ENCODE measurements at regions not wholly inside any gene's neighbourhood (a gene's known extent, or its start where the extent isn't known, plus 50 kb on each side); places are given as distances from the start of the nearest gene placed in this dataset.
A peak's percentile ranks its signal among the peaks of the same experiment; 100 is the strongest.

DNA sequence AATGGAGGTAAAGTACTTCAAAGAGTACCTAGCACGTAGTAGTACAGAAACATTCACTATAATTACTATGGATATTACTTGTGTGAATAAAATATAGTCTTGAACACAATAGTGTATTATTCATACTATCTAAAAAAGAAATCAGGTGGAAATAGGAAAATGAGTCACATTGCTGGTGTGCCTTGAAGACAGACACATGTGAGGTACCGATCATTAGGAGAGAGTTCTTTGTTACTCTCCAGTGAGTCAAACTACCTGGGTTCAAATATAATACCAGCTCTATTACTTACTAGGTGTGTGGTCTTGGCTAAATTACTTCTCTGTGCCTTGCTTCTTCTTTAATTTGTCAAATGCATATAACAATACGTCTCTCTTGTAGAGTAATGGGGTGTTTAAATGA, 50.8 kb upstream of the BEND6 start:
- no peak for DNase-seq (ENCODE audit: low read depth)
- H3K4me1 ChIP-seq (ENCODE audit: control insufficient read depth, insufficient read depth, low read length) = peaks cover 19% of the 10 kb centered on the region
- H3K9me3 ChIP-seq (ENCODE audit: control insufficient read depth, low read length) = no peaks in the 10 kb centered on the region
- no peaks in the 10 kb centered on the region for H3K27me3 ChIP-seq (replicated peaks; ENCODE audit: control insufficient read depth, insufficient read depth, low read length)
- no peak overlapping the region for H3K4me3 ChIP-seq (ENCODE audit: low read length)
- no peak overlapping the region for H3K9ac ChIP-seq (ENCODE audit: low read length)
- H3K36me3 ChIP-seq (ENCODE audit: control insufficient read depth, insufficient read depth, low read length, severe bottlenecking) = no peaks in the 10 kb centered on the region

DNA sequence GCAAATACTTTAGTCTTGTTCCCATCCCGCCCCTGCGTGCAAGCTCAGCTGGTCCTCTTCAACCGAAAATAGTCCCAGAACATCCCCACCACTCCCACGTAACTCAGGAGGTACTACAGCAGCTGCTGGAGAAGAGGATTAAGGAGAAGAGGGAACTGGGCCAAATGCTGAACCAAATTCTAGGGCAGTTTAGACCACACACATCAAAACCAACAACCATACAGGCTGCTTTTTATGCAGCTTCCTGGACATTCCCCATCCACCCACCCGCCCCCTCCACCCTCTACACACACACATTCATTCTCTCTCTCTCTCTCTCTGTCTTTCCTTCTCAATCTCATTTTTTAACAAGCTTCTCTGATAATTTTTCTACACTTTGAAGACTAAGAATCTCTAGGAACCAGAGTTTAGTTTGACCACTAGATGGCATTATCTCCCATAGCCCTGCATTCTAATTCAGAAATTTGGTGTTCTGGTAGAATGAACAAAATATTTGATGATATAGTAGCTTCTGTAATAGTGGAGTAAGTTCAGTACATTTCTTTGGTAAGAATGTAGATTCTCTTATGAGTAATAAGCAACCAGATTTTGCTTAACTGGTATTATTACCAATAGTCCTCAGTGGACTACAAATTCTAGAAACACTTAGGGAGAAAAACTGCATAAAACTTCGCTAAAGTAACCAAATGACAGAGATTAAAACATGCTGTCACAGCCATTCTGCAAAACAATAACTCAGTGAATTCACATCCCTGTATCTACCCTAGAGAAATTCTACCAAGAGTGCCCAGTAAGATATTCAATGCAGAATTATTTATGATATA, 52.1 kb upstream of the BEND6 start:
- Histone ChIP-seq H3K4me3 (ENCODE audit: low read length) (peak overlapping the region; percentile 70), H3K4me1 (ENCODE audit: control insufficient read depth, insufficient read depth, low read length) (peaks cover 22% of the 10 kb centered on the region), H3K36me3 (ENCODE audit: control insufficient read depth, insufficient read depth, low read length, severe bottlenecking) (peaks cover 4% of the 10 kb centered on the region), H3K9ac (ENCODE audit: low read length) (peak overlapping the region; percentile 50), H3K9me3 (ENCODE audit: control insufficient read depth, low read length) (no peaks in the 10 kb centered on the region), H3K27me3 (replicated peaks; ENCODE audit: control insufficient read depth, insufficient read depth, low read length) (no peaks in the 10 kb centered on the region)
- peak; percentile 86 for DNase-seq (ENCODE audit: low read depth)

DNA sequence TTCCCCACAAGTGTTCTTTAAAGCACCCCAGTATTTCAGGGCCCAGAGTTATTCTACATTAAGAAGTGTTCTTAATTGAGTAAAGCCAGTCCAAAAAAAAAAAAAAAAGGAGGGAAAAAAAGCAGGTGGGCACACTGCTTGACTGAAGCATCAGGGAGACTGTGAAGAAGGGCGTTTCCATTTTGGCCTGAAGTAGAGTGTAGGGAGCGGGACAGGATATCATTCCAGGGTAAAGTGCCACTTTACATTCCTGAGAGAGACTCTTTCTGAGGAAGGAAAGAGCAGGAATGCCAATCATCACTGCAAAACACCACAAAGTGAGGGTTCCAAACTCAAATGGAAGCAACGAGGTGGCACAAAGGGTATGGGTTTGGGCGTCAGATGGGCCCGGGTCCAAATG, 54.1 kb upstream of the BEND6 start:
- DNase-seq (ENCODE audit: low read depth) = no peak
- Histone ChIP-seq H3K27me3 (replicated peaks; ENCODE audit: control insufficient read depth, insufficient read depth, low read length) (no peaks in the 10 kb centered on the region), H3K9me3 (ENCODE audit: control insufficient read depth, low read length) (no peaks in the 10 kb centered on the region), H3K4me3 (ENCODE audit: low read length) (no peak overlapping the region), H3K4me1 (ENCODE audit: control insufficient read depth, insufficient read depth, low read length) (peaks cover 22% of the 10 kb centered on the region), H3K36me3 (ENCODE audit: control insufficient read depth, insufficient read depth, low read length, severe bottlenecking) (peaks cover 4% of the 10 kb centered on the region), H3K9ac (ENCODE audit: low read length) (no peak overlapping the region)

DNA sequence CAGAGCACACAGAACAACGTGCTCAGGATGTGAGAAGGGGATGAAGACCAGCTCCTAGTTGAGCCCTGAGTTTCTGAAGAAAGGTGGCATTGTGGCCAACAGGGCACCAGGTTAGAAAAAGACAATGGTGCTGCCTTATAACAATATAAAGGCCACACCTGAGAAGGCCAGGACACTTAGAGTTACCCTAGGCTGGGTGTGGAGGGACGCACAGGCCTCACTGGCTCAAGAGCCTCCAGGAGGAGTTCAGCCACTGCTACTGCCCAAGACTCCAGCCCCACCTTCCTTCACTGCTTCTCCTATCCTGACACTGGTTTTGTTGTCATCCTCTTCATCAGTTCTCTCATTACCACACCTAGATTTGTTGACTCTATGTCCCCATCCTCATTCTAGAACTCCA, 55.2 kb upstream of the BEND6 start:
- Histone ChIP-seq H3K27me3 (replicated peaks; ENCODE audit: control insufficient read depth, insufficient read depth, low read length) (no peaks in the 10 kb centered on the region), H3K4me3 (ENCODE audit: low read length) (no peak overlapping the region), H3K36me3 (ENCODE audit: control insufficient read depth, insufficient read depth, low read length, severe bottlenecking) (peaks cover 4% of the 10 kb centered on the region), H3K9me3 (ENCODE audit: control insufficient read depth, low read length) (no peaks in the 10 kb centered on the region), H3K9ac (ENCODE audit: low read length) (no peak overlapping the region), H3K4me1 (ENCODE audit: control insufficient read depth, insufficient read depth, low read length) (peaks cover 22% of the 10 kb centered on the region)
- DNase-seq (ENCODE audit: low read depth) = no peak

GRCh38 chr6:56899311-56899710, 55.6 kb upstream of the BEND6 start:
- peaks cover 22% of the 10 kb centered on the region for H3K4me1 ChIP-seq (ENCODE audit: control insufficient read depth, insufficient read depth, low read length)
- H3K36me3 ChIP-seq (ENCODE audit: control insufficient read depth, insufficient read depth, low read length, severe bottlenecking) = peaks cover 4% of the 10 kb centered on the region
- no peak overlapping the region for H3K9ac ChIP-seq (ENCODE audit: low read length)
- DNase-seq (ENCODE audit: low read depth) = peak; percentile 74
- no peak overlapping the region for H3K4me3 ChIP-seq (ENCODE audit: low read length)
- no peaks in the 10 kb centered on the region for H3K27me3 ChIP-seq (replicated peaks; ENCODE audit: control insufficient read depth, insufficient read depth, low read length)
- no peaks in the 10 kb centered on the region for H3K9me3 ChIP-seq (ENCODE audit: control insufficient read depth, low read length)

DNA sequence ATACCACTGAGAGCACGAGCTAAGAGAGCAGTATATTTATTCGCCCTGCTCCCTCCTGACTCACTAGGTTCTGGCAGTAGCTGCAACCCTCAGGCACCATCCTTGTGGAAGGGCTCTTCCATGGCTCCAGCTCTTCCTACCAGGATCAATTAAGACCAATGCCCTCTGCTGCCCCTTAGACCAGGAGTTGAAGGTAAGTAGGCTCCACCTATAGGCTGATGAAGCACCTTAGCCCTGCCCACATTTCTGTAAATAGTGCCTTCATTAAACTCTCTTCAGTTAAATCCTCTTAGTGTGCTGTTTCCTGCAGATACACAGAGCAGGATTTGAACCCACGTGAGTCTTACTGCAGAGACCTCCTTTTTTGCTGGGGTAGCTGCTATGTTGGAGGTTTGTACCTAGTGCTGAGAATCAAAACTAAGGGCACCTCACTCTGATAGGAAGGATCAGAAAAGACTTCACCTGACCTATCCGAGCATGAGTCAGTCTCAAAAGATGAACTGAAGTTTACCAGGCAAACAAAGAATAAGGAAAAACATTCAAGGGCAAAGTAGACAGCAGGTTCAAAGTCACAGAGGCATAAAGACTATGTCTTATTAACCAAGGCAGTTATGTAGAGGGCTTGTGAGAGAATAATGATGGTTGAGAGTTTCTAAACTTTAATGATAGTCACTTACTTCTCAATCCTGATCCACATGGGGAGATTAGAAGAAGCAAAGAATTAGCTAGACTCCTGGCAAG, 56.9 kb upstream of the BEND6 start:
- DNase-seq (ENCODE audit: low read depth) = no peak
- no peak overlapping the region for H3K9ac ChIP-seq (ENCODE audit: low read length)
- peaks cover 4% of the 10 kb centered on the region for H3K36me3 ChIP-seq (ENCODE audit: control insufficient read depth, insufficient read depth, low read length, severe bottlenecking)
- H3K4me1 ChIP-seq (ENCODE audit: control insufficient read depth, insufficient read depth, low read length) = peaks cover 22% of the 10 kb centered on the region
- no peaks in the 10 kb centered on the region for H3K9me3 ChIP-seq (ENCODE audit: control insufficient read depth, low read length)
- no peak overlapping the region for H3K4me3 ChIP-seq (ENCODE audit: low read length)
- no peaks in the 10 kb centered on the region for H3K27me3 ChIP-seq (replicated peaks; ENCODE audit: control insufficient read depth, insufficient read depth, low read length)

DNA sequence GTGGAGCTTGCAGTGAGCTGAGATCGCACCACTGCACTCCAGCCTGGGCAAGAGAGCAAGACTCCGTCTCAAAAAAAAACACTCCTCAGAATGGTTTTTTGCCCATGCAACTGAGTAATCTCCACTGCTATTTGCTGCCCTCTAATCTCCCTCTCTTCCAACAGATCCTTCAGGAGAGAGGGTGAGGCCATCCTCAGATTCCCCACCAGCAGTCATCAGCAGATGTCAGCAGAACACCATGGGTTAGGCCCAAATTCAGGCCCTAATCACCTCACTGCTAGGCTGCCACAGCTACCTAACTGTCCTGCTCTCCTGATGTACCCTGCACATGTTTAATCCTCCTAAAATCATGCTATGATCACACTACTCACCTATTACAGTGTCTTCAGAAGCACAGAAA, 63.2 kb upstream of the BEND6 start:
- H3K36me3 ChIP-seq (ENCODE audit: control insufficient read depth, insufficient read depth, low read length, severe bottlenecking) = no peaks in the 10 kb centered on the region
- no peaks in the 10 kb centered on the region for H3K27me3 ChIP-seq (replicated peaks; ENCODE audit: control insufficient read depth, insufficient read depth, low read length)
- DNase-seq (ENCODE audit: low read depth) = no peak
- no peak overlapping the region for H3K4me3 ChIP-seq (ENCODE audit: low read length)
- no peak overlapping the region for H3K9ac ChIP-seq (ENCODE audit: low read length)
- peaks cover 35% of the 10 kb centered on the region for H3K4me1 ChIP-seq (ENCODE audit: control insufficient read depth, insufficient read depth, low read length)
- H3K9me3 ChIP-seq (ENCODE audit: control insufficient read depth, low read length) = no peaks in the 10 kb centered on the region

DNA sequence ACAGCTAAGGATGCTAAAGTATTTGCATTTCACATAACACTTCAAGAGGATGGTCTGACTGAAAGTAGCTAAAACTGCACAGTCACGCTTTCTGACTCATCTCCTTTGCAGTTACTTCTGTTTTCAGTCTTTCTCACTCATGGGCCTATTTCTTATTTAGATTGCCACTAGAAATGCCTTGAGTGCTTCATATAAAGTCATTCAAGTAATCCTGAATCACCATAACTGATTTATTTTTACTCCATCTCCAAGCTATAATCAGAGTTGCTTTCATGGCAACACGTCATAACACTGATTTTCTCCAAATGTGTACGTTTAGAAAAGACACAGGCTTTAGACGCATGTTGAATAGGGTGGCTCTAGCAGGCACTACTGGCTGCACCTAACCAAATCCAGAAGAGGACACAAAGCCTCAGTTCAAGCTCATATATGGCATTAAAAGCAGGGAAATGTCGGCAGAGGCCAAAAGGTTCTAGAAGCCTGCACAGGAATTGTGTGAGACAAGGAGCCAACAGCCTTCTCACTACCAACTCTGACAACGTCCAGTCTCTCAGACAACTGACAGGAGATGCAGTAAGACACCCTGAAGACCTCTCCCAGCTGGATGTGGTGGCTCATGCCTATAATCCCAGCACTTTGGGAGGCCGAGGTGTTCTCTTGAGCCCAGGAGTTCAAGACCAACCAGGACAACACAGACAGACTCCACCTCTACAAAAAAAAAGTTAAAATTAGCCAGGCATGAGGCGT, 64.1 kb upstream of the BEND6 start:
- Histone ChIP-seq H3K9ac (ENCODE audit: low read length) (peak overlapping the region; percentile 70), H3K27me3 (replicated peaks; ENCODE audit: control insufficient read depth, insufficient read depth, low read length) (no peaks in the 10 kb centered on the region), H3K36me3 (ENCODE audit: control insufficient read depth, insufficient read depth, low read length, severe bottlenecking) (no peaks in the 10 kb centered on the region), H3K4me3 (ENCODE audit: low read length) (peak overlapping the region; percentile 24), H3K9me3 (ENCODE audit: control insufficient read depth, low read length) (no peaks in the 10 kb centered on the region), H3K4me1 (ENCODE audit: control insufficient read depth, insufficient read depth, low read length) (peaks cover 35% of the 10 kb centered on the region)
- DNase-seq (ENCODE audit: low read depth) = peak; percentile 90

DNA sequence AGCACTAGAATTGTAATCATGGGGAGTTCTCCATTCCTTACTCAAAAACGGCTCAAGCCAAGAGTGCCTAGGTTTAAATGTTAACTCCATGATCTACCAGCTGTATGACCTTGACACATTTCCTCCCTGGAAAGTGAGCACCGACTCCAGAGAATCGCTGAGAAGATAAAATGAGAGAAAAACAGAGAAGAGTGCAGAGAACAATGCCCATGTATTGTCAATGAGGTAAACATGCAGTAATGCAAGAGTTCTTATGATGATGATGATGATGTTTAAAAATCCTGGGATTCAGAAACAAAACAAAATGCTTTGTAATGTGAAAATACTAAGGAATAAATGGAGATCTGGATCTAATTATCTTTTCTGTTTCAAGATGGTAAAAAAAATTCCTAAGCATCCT, 64.8 kb upstream of the BEND6 start:
- Histone ChIP-seq H3K4me3 (ENCODE audit: low read length) (no peak overlapping the region), H3K9me3 (ENCODE audit: control insufficient read depth, low read length) (no peaks in the 10 kb centered on the region), H3K9ac (ENCODE audit: low read length) (peak overlapping the region; percentile 70), H3K36me3 (ENCODE audit: control insufficient read depth, insufficient read depth, low read length, severe bottlenecking) (no peaks in the 10 kb centered on the region), H3K27me3 (replicated peaks; ENCODE audit: control insufficient read depth, insufficient read depth, low read length) (no peaks in the 10 kb centered on the region), H3K4me1 (ENCODE audit: control insufficient read depth, insufficient read depth, low read length) (peaks cover 35% of the 10 kb centered on the region)
- peak; percentile 46 for DNase-seq (ENCODE audit: low read depth)

DNA sequence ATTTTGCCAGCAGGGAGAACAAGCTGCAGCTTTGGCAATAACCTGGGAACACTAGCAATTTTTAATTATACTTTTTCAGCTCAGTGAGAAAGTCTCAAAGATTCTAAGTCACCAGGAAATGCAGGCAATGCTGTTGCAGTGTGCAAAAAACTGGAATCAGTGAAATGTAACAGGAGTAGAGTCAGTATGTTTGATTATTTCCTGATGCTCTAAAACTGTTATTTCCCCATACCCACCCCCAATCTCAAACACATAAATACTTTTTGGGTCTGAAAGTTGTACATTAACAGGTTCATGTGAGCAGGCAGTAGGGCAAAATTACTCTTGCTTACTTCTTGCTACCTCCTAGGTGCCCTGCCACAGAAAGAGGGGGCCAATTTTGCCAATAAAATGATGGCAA, 65.4 kb upstream of the BEND6 start:
- peak; percentile 49 for DNase-seq (ENCODE audit: low read depth)
- Histone ChIP-seq H3K27me3 (replicated peaks; ENCODE audit: control insufficient read depth, insufficient read depth, low read length) (no peaks in the 10 kb centered on the region), H3K36me3 (ENCODE audit: control insufficient read depth, insufficient read depth, low read length, severe bottlenecking) (no peaks in the 10 kb centered on the region), H3K4me3 (ENCODE audit: low read length) (no peak overlapping the region), H3K4me1 (ENCODE audit: control insufficient read depth, insufficient read depth, low read length) (peaks cover 35% of the 10 kb centered on the region), H3K9me3 (ENCODE audit: control insufficient read depth, low read length) (no peaks in the 10 kb centered on the region), H3K9ac (ENCODE audit: low read length) (peak overlapping the region; percentile 70)

GRCh38 chr6:56888687-56889086, 66.2 kb upstream of the BEND6 start:
- Histone ChIP-seq H3K4me3 (ENCODE audit: low read length) (no peak overlapping the region), H3K27me3 (replicated peaks; ENCODE audit: control insufficient read depth, insufficient read depth, low read length) (no peaks in the 10 kb centered on the region), H3K9me3 (ENCODE audit: control insufficient read depth, low read length) (no peaks in the 10 kb centered on the region), H3K4me1 (ENCODE audit: control insufficient read depth, insufficient read depth, low read length) (peaks cover 35% of the 10 kb centered on the region), H3K36me3 (ENCODE audit: control insufficient read depth, insufficient read depth, low read length, severe bottlenecking) (no peaks in the 10 kb centered on the region), H3K9ac (ENCODE audit: low read length) (no peak overlapping the region)
- no peak for DNase-seq (ENCODE audit: low read depth)

Data from adipocyte (in vitro differentiated cells).